ENCODE measurements at regions not wholly inside any gene's neighbourhood (a gene's known extent, or its start where the extent isn't known, plus 50 kb on each side); places are given as distances from the start of the nearest gene placed in this dataset.

- H3K9me3 ChIP-seq: no peaks in the 10 kb centered on the region
- H3K4me1 ChIP-seq: no peaks in the 10 kb centered on the region
- intact Hi-C loops (cut with DNase I; ENCODE audit: low total_unique reads): no loop called here
- no peaks in the 10 kb centered on the region for H3K36me3 ChIP-seq (ENCODE audit: low read depth, missing control alignments)
- DNase-seq: no peak
- no peak overlapping the region for H3K27ac ChIP-seq
- WGBS, 2 donors: 83 to 100% methylated on average over 4 of the region's 4 CpGs
- no peak overlapping the region for H3K4me3 ChIP-seq
- no peaks in the 10 kb centered on the region for H3K27me3 ChIP-seq
- TF ChIP-seq CTCF (IDR thresholded peaks at IDR 0.05) (no peak), POLR2A (IDR thresholded peaks at IDR 0.05) (no peak)
Measured at GRCh38 chr3:67297715-67298475, 299.8 kb downstream of the KBTBD8 start.

GRCh38 chr3:67301556-67301955, 303.4 kb downstream of the KBTBD8 start:
- Histone ChIP-seq H3K36me3 (ENCODE audit: low read depth, missing control alignments) (no peaks in the 10 kb centered on the region), H3K4me1 (no peaks in the 10 kb centered on the region), H3K27me3 (no peaks in the 10 kb centered on the region), H3K27ac (no peak overlapping the region), H3K4me3 (no peak overlapping the region), H3K9me3 (no peaks in the 10 kb centered on the region)
- no peak for TF ChIP-seq CTCF (IDR thresholded peaks at IDR 0.05)
- WGBS, 2 donors: 77 to 78% methylated on average over 2 of the region's 2 CpGs
- no peak for DNase-seq
- intact Hi-C loops (cut with DNase I; ENCODE audit: low total_unique reads): no loop called here

GRCh38 chr3:67302489-67302888, 304.4 kb downstream of the KBTBD8 start:
- Histone ChIP-seq H3K4me3 (no peak overlapping the region), H3K9me3 (no peaks in the 10 kb centered on the region), H3K27ac (no peak overlapping the region), H3K4me1 (no peaks in the 10 kb centered on the region), H3K36me3 (ENCODE audit: low read depth, missing control alignments) (no peaks in the 10 kb centered on the region), H3K27me3 (no peaks in the 10 kb centered on the region)
- 81 to 84% methylated on average over 4 of the region's 4 CpGs for WGBS, 2 donors
- no peak for DNase-seq
- TF ChIP-seq POLR2A (IDR thresholded peaks at IDR 0.05) (no peak), CTCF (IDR thresholded peaks at IDR 0.05) (no peak)
- intact Hi-C loops (cut with DNase I; ENCODE audit: low total_unique reads): no loop called here

GRCh38 chr3:67305160-67305559, 307.1 kb downstream of the KBTBD8 start:
- no peaks in the 10 kb centered on the region for H3K4me1 ChIP-seq

More at GRCh38 chr3:67305160-67305559, 307.1 kb downstream of the KBTBD8 start:
- no peak overlapping the region for H3K4me3 ChIP-seq
- no peak overlapping the region for H3K27ac ChIP-seq
- H3K36me3 ChIP-seq (ENCODE audit: low read depth, missing control alignments): no peaks in the 10 kb centered on the region
- no peak for DNase-seq
- no peaks in the 10 kb centered on the region for H3K9me3 ChIP-seq
- WGBS, 2 donors: 61 to 82% methylated on average over 2 of the region's 2 CpGs
- no peaks in the 10 kb centered on the region for H3K27me3 ChIP-seq
- no peak for TF ChIP-seq CTCF (IDR thresholded peaks at IDR 0.05)
- no peak for TF ChIP-seq POLR2A (IDR thresholded peaks at IDR 0.05)
- intact Hi-C loops (cut with DNase I; ENCODE audit: low total_unique reads): no loop called here
